GM12873 (cell line): ENCODE measurements at regions not wholly inside any gene's neighbourhood (a gene's known extent, or its start where the extent isn't known, plus 50 kb on each side); places are given as distances from the start of the nearest gene placed in this dataset.

Experiments used
- CTCF ChIP-seq: IDR thresholded peaks from 2 replicates; pipeline ENCODE4 v1.5.1; 2012; ENCODE audit warnings: low read depth, mild to moderate bottlenecking, moderate library complexity, low read length, control low read depth; ENCODE audit not compliant: insufficient read depth; ENCODE audit errors: missing control alignments

- peak; percentile 82 for TF ChIP-seq CTCF
Observed at GRCh38 chr11:15770798-15771414, 585.4 kb downstream of the SOX6 start.

GRCh38 chr11:15772547-15772946 lies 583.8 kb downstream of the SOX6 start:
- TF ChIP-seq CTCF = no peak

- TF ChIP-seq CTCF = no peak
Observed at GRCh38 chr11:15772981-15773380, 583.4 kb downstream of the SOX6 start.

- TF ChIP-seq CTCF = no peak
Observed at GRCh38 chr11:15773476-15774387, 582.6 kb downstream of the SOX6 start.

GRCh38 chr11:15774388-15774939 lies 581.9 kb downstream of the SOX6 start:
- no peak for TF ChIP-seq CTCF

GRCh38 chr11:15775015-15775541 lies 581.3 kb downstream of the SOX6 start:
- TF ChIP-seq CTCF = no peak

GRCh38 chr11:15775797-15776196 lies 580.5 kb downstream of the SOX6 start:
- no peak for TF ChIP-seq CTCF
